GM12891 (cell line): ENCODE measurements at regions not wholly inside any gene's neighbourhood (a gene's known extent, or its start where the extent isn't known, plus 50 kb on each side); places are given as distances from the start of the nearest gene placed in this dataset.

ENCODE experiments used
- DNase-seq: peaks from one replicate; pipeline ENCODE4 v3.0.0; 2011; ENCODE audit warnings: low spot score; ENCODE audit not compliant: insufficient read length
- FAIRE-seq: peaks from 2 replicates; lab custom pipeline; 2011; peaks lifted over from hg19 to GRCh38; lab: Jason Lieb, UNC
- PAX5 ChIP-seq: IDR thresholded peaks from 2 replicates; pipeline ENCODE4 v1.6.1; 2011; ENCODE audit warnings: low read length, moderate library complexity, mild to moderate bottlenecking; ENCODE audit not compliant: insufficient read depth, severe bottlenecking
- POLR2A ChIP-seq: IDR thresholded peaks from 2 replicates; pipeline ENCODE4 v1.6.1; 2011; ENCODE audit warnings: low read depth, low read length, control low read depth
- POLR2AphosphoS5 ChIP-seq: IDR thresholded peaks from 2 replicates; pipeline ENCODE4 v1.6.1; 2011; ENCODE audit warnings: low read depth, low read length, control low read depth
- POU2F2 ChIP-seq: IDR thresholded peaks from 2 replicates; pipeline ENCODE4 v1.6.1; 2011; ENCODE audit warnings: low read depth, mild to moderate bottlenecking, control low read depth, low read length, moderate library complexity
- SPI1 ChIP-seq: IDR thresholded peaks from 2 replicates; pipeline ENCODE4 v1.6.1; 2011; ENCODE audit warnings: low read depth, low read length, control low read depth
- TAF1 ChIP-seq: IDR thresholded peaks from 2 replicates; pipeline ENCODE4 v1.6.1; 2011; ENCODE audit warnings: low read depth, low read length, control low read depth

GRCh38 chr4:147428583-147428982 lies 52.3 kb upstream of the EDNRA start:
- FAIRE-seq (no peak), DNase-seq (no peak)
- TF ChIP-seq TAF1 (no peak), POLR2AphosphoS5 (no peak), POU2F2 (no peak), POLR2A (no peak), PAX5 (no peak), SPI1 (no peak)

GRCh38 chr4:147430111-147430510 lies 50.8 kb upstream of the EDNRA start:
- FAIRE-seq, result no peak
- DNase-seq, result no peak
- no peak for TF ChIP-seq SPI1
- no peak for TF ChIP-seq POLR2AphosphoS5
- TF ChIP-seq PAX5, result no peak
- no peak for TF ChIP-seq POU2F2
- TF ChIP-seq TAF1, result no peak
- no peak for TF ChIP-seq POLR2A
